ENCODE measurements at regions not wholly inside any gene's neighbourhood (a gene's known extent, or its start where the extent isn't known, plus 50 kb on each side); places are given as distances from the start of the nearest gene placed in this dataset.
A peak's percentile ranks its signal among the peaks of the same experiment; 100 is the strongest.

DNA sequence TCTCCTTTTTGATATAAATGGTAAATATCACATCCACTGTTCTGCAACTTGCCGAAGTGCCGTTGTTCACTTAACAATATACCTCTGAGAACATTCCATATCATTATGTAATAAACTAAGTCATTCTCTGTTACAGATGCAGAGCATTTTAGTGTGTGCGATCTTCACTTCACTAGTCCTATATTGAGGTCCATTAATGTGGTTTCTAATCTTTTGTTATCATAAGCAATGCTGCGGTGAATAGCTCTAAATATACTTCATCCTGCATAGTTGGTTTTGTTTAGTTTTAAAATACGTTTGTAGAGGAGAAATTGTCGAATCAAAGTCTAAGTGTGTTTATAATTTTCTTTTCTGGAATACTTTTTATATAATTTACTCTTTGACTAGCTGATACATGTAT is 280.3 kb upstream of the TRIB2 start:
- Histone ChIP-seq H3K9me3 (no peaks in the 10 kb centered on the region), H3K27me3 (no peaks in the 10 kb centered on the region), H3K4me3 (no peak overlapping the region), H3K36me3 (no peaks in the 10 kb centered on the region), H3K27ac (no peak overlapping the region), H3K4me1 (no peaks in the 10 kb centered on the region)
- DNase-seq = no peak
- TF ChIP-seq, protein P1, sequence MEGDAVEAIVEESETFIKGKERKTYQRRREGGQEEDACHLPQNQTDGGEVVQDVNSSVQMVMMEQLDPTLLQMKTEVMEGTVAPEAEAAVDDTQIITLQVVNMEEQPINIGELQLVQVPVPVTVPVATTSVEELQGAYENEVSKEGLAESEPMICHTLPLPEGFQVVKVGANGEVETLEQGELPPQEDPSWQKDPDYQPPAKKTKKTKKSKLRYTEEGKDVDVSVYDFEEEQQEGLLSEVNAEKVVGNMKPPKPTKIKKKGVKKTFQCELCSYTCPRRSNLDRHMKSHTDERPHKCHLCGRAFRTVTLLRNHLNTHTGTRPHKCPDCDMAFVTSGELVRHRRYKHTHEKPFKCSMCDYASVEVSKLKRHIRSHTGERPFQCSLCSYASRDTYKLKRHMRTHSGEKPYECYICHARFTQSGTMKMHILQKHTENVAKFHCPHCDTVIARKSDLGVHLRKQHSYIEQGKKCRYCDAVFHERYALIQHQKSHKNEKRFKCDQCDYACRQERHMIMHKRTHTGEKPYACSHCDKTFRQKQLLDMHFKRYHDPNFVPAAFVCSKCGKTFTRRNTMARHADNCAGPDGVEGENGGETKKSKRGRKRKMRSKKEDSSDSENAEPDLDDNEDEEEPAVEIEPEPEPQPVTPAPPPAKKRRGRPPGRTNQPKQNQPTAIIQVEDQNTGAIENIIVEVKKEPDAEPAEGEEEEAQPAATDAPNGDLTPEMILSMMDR (IDR thresholded peaks at IDR 0.05) = no peak
- intact Hi-C loops (cut with DNase I) = no loop called here
- ATAC-seq = no peak

DNA sequence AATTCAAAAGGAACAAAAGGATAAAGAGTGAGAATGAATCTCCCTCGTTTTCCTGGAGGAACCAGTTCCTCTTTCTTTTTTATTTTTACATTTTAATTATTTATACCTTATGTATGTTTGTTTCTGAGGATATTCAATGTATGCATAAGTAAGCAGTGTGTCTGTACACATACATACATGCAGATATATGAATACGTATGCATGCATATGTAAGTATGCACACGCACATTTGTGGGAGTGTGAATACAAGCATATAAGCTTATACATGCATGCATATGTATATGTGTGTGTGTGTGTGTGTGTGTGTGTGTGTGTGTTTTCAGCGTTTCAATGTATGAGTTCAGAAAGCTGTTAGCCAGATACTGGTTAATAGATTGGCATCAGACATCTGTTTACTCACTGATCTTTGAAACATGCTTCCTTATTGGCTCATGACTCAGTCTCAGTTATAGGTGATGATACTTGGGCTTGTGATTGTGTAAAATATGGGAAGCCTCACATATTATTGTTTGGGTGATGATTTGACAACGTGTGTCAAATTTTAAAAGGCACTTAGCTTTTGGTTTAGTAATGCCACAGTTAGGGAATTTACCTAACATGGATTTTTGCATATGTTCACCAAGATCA is 279.7 kb upstream of the TRIB2 start:
- TF ChIP-seq, protein P1 (IDR thresholded peaks at IDR 0.05) = no peak
- intact Hi-C loops (cut with DNase I) = no loop called here
- H3K27ac ChIP-seq = no peak overlapping the region

DNA sequence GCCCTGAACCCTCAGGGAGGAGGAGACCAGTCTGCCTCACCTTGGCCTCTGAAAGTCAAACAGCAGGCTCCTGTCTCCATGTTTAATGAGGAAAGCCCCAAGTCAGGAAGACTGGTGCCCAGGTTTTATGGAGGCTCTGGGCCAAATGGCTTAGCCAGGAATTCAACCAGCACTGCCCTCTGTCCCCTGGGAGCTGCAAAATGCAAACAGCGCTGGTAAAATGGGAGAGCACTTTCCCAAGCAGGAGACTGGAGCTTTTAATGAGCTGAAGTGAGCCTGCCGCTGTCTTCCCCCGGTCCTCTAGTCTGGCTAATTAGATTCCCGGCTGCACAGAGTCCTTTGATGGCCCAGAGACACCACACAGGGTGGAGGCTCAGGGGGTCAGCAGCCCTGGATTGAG is 276.0 kb upstream of the TRIB2 start:
- Histone ChIP-seq H3K27me3 (no peaks in the 10 kb centered on the region), H3K4me3 (no peak overlapping the region), H3K4me1 (no peaks in the 10 kb centered on the region), H3K9me3 (no peaks in the 10 kb centered on the region), H3K36me3 (no peaks in the 10 kb centered on the region), H3K27ac (no peak overlapping the region)
- TF ChIP-seq, protein P1 (IDR thresholded peaks at IDR 0.05) = no peak
- intact Hi-C loops (cut with DNase I) = no loop called here
- ATAC-seq (no peak), DNase-seq (no peak)

More for the DNA sequence above, 279.7 kb upstream of the TRIB2 start:
- Histone ChIP-seq H3K4me1 (no peaks in the 10 kb centered on the region), H3K9me3 (no peaks in the 10 kb centered on the region), H3K27me3 (no peaks in the 10 kb centered on the region), H3K4me3 (no peak overlapping the region), H3K36me3 (no peaks in the 10 kb centered on the region)
- DNase-seq = no peak
- no peak for ATAC-seq

DNA sequence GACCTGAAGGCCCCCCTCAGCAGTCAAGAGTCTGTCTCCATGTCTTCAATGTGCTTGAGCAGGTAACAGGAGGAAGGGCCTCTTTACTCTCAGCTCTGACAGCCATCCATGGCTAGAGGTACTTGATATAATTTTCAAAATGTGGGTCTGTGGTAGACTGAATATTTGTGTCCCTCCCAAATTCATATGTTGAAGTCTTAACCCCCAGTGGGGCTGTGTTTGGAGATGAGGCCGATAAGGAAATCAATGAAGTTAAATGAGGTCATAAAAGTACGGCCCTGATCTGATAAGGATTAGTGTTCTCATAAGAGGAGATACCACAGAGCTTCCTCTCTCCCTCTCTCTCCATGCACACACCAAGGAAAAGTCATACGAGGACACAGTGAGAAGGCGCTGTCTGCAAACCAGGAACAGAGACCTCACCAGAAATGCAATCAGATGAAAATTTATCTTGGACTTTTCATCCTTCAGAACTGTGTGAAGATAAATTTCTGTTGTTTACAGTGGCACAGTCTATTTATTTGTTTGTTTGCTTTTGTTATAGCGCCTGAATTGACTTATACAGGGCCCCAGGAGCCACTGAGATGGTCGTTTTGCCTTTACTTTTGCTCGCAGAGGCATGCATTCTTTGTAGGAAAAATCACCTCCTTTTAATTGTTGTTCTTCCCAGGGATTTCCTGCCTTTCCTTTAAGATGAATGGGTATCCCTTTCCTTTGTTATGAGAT is 274.8 kb upstream of the TRIB2 start:
- TF ChIP-seq, protein P1 (IDR thresholded peaks at IDR 0.05) = no peak

DNA sequence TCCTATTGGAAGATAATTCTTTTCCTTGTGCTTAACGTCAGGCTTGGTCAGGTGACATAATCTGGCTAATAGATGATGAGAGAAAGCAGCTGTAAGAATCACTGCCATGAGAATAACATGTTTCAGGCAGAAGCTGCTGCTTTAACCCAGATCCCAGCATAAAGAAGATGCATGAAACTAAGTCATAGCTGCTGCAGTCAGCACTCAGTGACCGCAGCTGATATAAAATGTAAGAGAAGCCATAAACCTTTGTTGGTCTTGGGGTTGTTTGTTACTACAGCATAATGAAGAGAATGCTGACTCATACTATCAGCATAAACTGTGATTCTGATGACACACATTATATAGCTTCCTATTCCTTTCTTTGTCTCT is 274.3 kb upstream of the TRIB2 start:
- DNase-seq = no peak
- Histone ChIP-seq H3K27me3 (no peaks in the 10 kb centered on the region), H3K4me3 (no peak overlapping the region), H3K4me1 (no peaks in the 10 kb centered on the region), H3K27ac (peak overlapping the region in 1 of 2 donors; percentile 30), H3K36me3 (no peaks in the 10 kb centered on the region), H3K9me3 (no peaks in the 10 kb centered on the region)
- ATAC-seq = no peak
- intact Hi-C loops (cut with DNase I) = no loop called here
- TF ChIP-seq, protein P1 (IDR thresholded peaks at IDR 0.05) = no peak

More for the DNA sequence above, 274.8 kb upstream of the TRIB2 start:
- Histone ChIP-seq H3K27me3 (no peaks in the 10 kb centered on the region), H3K9me3 (no peaks in the 10 kb centered on the region), H3K27ac (peak overlapping the region in 1 of 2 donors; percentile 30), H3K4me1 (no peaks in the 10 kb centered on the region), H3K4me3 (no peak overlapping the region), H3K36me3 (no peaks in the 10 kb centered on the region)
- ATAC-seq (no peak), DNase-seq (no peak)
- intact Hi-C loops (cut with DNase I) = no loop called here

All from left lung (tissue), 4 donors.